Activated T-helper 2 cell treated with anti-CD3 and anti-CD28 coated beads, Interferon-gamma antibody, Interleukin-2, Interleukin-4, amounts not matched to agents 10 μg/mL and 5 μg/mL and 100 μg/mL, durations not matched to agents 14 hours and 24 hours and 36 hours (primary cell): ENCODE measurements at regions not wholly inside any gene's neighbourhood (a gene's known extent, or its start where the extent isn't known, plus 50 kb on each side); places are given as distances from the start of the nearest gene placed in this dataset.

ENCODE experiments used
- DNase-seq: peaks from one replicate; pipeline ENCODE4 v3.0.0; 2021; ENCODE audit warnings: low spot score
- H3K27ac Mint-ChIP-seq: one replicate; pipeline ENCODE4 v1.8.0; 2021; ENCODE audit warnings: mixed read lengths
- H3K27me3 Mint-ChIP-seq: one replicate; pipeline ENCODE4 v1.8.0; 2021; ENCODE audit warnings: low read depth, mixed read lengths
- H3K36me3 Mint-ChIP-seq: one replicate; pipeline ENCODE4 v1.8.0; 2021; ENCODE audit warnings: low read depth, mixed read lengths
- H3K4me1 Mint-ChIP-seq: one replicate; pipeline ENCODE4 v1.8.0; 2021; ENCODE audit warnings: low read depth, mixed read lengths
- H3K4me3 Mint-ChIP-seq: one replicate; pipeline ENCODE4 v1.8.0; 2021; ENCODE audit warnings: low read depth, mild to moderate bottlenecking, moderate library complexity, mixed read lengths
- H3K9me3 Mint-ChIP-seq: one replicate; pipeline ENCODE4 v1.8.0; 2021; ENCODE audit warnings: mixed read lengths
- intact Hi-C: fragments of 100-400 bp; cut with micrococcal nuclease; formaldehyde crosslinking; loops from one replicate; pipeline ENCODE4 v1.15.1; 2023

DNA sequence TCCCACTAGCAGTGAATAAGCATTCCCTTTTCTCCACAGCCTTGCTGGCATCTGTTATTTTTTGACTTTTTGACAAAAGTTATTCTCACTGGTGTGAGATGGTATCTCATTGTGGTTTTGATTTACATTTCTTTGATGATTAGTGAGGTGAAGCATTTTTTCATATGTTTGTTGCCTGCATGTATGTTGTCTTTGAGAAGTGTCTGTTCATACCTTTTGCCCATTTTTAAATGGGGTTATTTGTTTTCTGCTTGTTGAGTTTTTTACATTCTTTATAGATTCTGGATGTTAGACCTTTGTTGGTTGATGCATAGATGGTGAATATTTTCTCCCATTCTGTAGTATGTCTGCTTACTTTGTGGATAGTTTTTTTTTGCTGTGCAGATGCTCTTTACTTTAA, 171.7 kb downstream of the SREK1 start:
- DNase-seq: no peak
- H3K4me3 Mint-ChIP-seq: no peak overlapping the region
- intact Hi-C loops: no loop called here
- H3K4me1 Mint-ChIP-seq: no peaks in the 10 kb centered on the region
- H3K36me3 Mint-ChIP-seq: no peaks in the 10 kb centered on the region
- peaks cover 7% of the 10 kb centered on the region for H3K9me3 Mint-ChIP-seq
- no peak overlapping the region for H3K27ac Mint-ChIP-seq
- peaks cover 15% of the 10 kb centered on the region for H3K27me3 Mint-ChIP-seq

DNA sequence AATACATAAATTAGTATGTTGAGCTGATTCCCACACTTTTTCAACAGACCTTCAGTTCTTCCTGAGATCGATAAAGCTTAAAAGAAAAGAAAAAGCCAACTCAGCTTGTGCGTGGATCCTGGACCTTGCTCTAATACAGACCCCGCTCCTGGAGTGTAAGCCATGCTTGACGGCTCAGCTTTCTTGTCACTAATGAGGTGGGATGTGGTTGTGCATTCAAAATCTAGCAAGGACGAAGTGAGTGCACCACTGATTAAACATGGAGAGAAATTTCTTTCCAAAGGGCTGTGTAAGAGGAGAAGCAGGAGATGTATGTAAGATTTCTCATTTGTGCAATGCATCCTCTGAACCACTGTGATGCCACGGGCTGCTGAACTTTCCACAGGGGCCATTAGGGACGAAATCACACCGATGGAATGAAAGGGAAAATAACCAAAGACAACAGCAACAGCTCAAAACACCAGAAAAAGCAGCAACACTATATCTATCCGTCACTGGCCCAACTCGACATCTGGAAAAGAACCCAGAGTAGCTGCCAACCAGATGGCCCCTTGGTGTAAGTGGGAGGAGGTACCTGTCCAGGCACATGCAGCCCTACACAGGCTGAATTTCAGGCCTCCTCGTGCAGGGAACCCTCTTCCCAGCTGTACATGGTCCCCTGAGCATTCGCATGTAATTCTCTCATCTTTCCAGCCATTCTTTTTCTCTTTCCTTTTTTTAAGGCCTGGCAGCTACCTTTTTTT, 178.9 kb downstream of the SREK1 start:
- no peaks in the 10 kb centered on the region for H3K4me1 Mint-ChIP-seq
- H3K9me3 Mint-ChIP-seq: no peaks in the 10 kb centered on the region
- H3K36me3 Mint-ChIP-seq: no peaks in the 10 kb centered on the region
- intact Hi-C loops: no loop called here
- H3K27ac Mint-ChIP-seq: no peak overlapping the region
- H3K4me3 Mint-ChIP-seq: no peak overlapping the region
- peaks cover 2% of the 10 kb centered on the region for H3K27me3 Mint-ChIP-seq
- no peak for DNase-seq

DNA sequence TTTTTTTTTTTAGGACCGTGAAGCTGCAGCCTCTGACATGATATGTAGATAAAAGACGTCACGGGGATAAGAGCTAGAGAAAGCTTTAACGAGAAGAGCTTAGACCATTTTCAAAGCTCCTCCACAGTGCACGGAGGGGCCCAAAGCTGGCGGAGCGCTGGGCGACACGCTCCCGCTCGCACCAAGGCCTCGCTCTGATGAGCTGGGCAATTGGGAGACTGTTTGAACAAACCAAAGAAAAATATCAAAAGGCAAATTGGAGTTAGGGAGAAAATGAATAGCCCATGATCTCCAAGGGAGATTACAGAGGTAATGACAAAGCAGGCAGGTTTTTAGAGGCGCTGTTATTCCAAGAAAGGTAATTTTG, 179.4 kb downstream of the SREK1 start:
- Mint-ChIP-seq H3K27ac (no peak overlapping the region), H3K36me3 (no peaks in the 10 kb centered on the region), H3K27me3 (peaks cover 2% of the 10 kb centered on the region), H3K9me3 (no peaks in the 10 kb centered on the region), H3K4me3 (no peak overlapping the region), H3K4me1 (no peaks in the 10 kb centered on the region)
- no peak for DNase-seq
- intact Hi-C loops: no loop called here

DNA sequence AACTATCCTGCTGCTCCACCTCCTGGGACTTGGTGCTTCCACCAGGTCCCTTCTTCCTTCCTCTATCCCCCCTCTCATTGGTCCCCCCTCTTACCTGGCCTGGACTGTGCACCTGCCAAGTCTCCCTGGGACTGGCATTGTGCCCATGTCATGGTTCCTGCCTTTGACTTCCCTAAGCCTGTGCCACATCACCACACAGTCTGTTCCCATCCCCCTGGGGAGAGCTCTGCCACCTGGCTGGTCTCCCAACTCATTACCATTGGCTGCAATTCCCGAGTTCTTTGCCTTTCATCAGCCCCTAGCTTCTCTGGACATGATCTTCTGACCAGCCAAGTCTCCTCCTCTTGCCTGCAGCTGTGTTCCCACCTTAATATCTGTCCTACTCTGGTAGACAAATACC, 180.3 kb downstream of the SREK1 start:
- H3K27me3 Mint-ChIP-seq: no peaks in the 10 kb centered on the region
- DNase-seq: no peak
- intact Hi-C loops: no loop called here
- no peaks in the 10 kb centered on the region for H3K4me1 Mint-ChIP-seq
- H3K9me3 Mint-ChIP-seq: no peaks in the 10 kb centered on the region
- no peak overlapping the region for H3K4me3 Mint-ChIP-seq
- no peak overlapping the region for H3K27ac Mint-ChIP-seq
- no peaks in the 10 kb centered on the region for H3K36me3 Mint-ChIP-seq

DNA sequence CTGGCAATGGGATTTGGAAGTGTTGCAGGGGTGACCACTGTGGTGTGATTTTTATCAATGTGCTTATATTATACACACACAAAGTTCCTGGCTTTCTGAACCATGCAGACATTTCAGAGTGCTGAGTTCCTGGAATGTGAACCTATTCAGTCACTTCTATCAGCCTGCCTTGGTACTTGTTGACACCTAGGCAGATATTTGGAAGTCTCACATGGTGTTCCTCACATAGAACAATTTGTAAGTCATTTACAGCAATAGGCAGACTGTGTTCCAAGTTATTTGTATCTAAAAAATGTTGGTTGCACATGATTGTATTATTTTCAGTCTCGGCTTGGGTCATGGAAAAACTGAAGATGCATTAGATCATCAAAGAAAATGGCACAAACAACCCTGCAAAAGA, 182.2 kb downstream of the SREK1 start:
- intact Hi-C loops: no loop called here

DNA sequence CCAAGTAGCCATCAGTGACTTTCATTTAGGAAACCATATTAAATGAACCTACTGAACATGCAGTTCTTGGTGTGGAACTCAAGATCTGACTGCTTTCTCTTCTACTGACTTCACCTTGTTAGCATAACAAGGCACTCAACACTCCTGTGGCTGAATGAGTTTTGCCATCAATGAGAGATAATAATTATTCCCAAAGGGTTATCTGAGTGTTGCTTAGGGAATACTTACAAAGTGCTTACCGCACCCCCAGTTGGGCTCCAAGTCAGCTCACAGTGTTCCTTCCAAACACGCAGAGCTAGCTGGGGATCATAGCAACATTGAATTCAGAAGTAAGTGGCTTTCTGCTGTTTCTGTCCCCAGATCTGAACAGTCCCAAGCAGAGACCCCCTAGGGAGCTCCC, 182.9 kb downstream of the SREK1 start:
- Mint-ChIP-seq H3K27ac (no peak overlapping the region), H3K4me3 (no peak overlapping the region), H3K27me3 (no peaks in the 10 kb centered on the region), H3K36me3 (no peaks in the 10 kb centered on the region), H3K9me3 (no peaks in the 10 kb centered on the region), H3K4me1 (no peaks in the 10 kb centered on the region)
- intact Hi-C loops: no loop called here
- no peak for DNase-seq

More for the DNA sequence above, 182.2 kb downstream of the SREK1 start:
- Mint-ChIP-seq H3K4me1 (no peaks in the 10 kb centered on the region), H3K36me3 (no peaks in the 10 kb centered on the region), H3K27ac (no peak overlapping the region), H3K9me3 (no peaks in the 10 kb centered on the region), H3K27me3 (no peaks in the 10 kb centered on the region), H3K4me3 (no peak overlapping the region)
- DNase-seq: no peak

DNA sequence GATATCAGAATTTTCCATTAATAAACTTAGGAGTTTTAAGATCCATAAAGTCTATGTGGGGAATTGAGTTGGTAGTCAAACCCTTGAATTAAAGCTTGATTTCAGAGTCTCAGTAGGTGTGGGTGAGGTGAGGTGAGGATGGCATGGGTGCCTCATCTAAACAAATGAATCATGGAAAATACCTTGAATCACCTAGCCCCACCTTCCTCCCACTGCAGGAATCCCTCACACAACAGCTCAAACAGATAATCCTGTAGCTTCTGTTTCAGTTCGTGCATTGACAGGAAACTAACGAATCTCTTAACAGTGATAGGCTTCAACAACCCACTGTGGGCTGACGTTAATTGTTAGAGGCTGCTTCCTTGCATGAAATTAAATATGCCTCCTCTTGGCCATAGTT, 185.0 kb downstream of the SREK1 start:
- Mint-ChIP-seq H3K4me1 (no peaks in the 10 kb centered on the region), H3K36me3 (no peaks in the 10 kb centered on the region), H3K9me3 (no peaks in the 10 kb centered on the region), H3K27ac (no peak overlapping the region), H3K4me3 (no peak overlapping the region), H3K27me3 (peaks cover 2% of the 10 kb centered on the region)
- no peak for DNase-seq
- intact Hi-C loops: no loop called here

DNA sequence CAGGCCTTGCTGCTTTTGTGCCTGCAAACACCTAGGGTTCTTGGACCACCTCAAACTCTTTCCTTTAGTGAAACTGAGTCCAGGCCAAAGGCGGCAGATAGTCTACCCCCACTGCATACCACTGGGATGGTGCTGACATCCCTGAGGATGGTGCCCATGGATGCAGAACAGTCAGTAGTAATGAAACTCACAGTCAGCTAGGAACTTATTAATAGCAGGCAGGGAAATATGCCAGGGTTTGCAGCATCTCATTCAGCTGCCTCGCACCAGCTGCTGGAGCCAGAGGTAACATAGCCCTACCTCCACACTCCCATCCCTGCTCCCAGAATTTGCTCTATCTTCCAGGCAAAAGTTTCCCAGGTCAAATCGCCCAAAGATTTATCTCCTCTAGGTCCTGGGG, 189.1 kb downstream of the SREK1 start:
- no peak for DNase-seq
- H3K27ac Mint-ChIP-seq: no peak overlapping the region
- no peaks in the 10 kb centered on the region for H3K9me3 Mint-ChIP-seq
- H3K4me3 Mint-ChIP-seq: no peak overlapping the region
- intact Hi-C loops: no loop called here
- no peaks in the 10 kb centered on the region for H3K4me1 Mint-ChIP-seq
- H3K36me3 Mint-ChIP-seq: no peaks in the 10 kb centered on the region
- peaks cover 9% of the 10 kb centered on the region for H3K27me3 Mint-ChIP-seq

DNA sequence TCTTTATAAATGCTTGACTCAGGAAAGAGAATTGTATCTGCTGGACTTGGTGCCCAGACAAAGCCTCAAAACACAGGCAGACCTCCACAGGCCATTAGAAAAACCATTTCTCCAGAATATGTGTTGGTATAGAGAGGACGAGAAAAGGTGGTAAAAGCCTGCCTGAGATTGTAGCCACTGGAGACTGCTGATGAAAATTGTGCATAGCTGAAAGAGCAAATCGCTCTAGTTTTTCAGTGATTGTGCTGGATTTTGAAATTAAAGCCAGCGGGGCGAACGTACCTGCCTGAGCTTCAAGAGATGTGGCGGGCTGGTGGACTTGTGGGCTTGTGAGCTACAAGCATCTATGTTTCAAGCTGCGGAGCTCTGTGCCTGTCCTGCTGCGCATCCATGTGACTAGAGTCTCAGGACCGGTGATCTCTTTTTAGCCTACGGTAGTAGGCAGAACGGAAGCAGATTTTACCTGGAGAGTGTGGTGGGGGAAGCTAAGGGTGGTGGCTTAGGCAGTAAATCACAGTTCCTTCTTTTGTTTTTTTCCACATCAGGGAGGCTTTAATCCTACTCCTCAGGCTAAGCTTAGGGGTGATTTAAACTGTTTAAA, 193.6 kb downstream of the SREK1 start:
- Mint-ChIP-seq H3K4me1 (no peaks in the 10 kb centered on the region), H3K27me3 (peaks cover 8% of the 10 kb centered on the region), H3K4me3 (no peak overlapping the region), H3K9me3 (no peaks in the 10 kb centered on the region), H3K27ac (no peak overlapping the region), H3K36me3 (no peaks in the 10 kb centered on the region)
- intact Hi-C loops: no loop called here
- no peak for DNase-seq

DNA sequence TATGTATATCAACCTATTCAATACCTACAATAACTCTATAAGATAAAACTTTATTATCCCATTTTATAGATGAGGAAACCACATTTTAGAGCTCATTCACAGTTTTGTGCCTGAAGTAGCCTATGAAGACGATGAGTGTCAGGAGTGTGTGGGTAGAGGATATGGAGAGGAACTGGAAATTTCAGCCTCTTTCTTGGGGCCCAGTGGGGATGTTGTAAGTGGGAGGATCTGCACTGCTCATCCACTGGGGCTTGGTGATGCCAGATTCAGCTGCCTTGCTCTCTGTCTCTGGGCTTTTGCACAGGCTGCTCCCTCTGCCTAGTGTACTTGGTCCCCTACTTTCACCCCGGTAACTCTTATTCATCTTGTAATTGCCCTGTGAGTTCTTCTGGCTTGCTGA, 194.7 kb downstream of the SREK1 start:
- H3K27me3 Mint-ChIP-seq: peaks cover 8% of the 10 kb centered on the region
- no peak overlapping the region for H3K27ac Mint-ChIP-seq
- DNase-seq: no peak
- H3K4me1 Mint-ChIP-seq: no peaks in the 10 kb centered on the region
- H3K9me3 Mint-ChIP-seq: no peaks in the 10 kb centered on the region
- intact Hi-C loops: no loop called here
- H3K4me3 Mint-ChIP-seq: no peak overlapping the region
- H3K36me3 Mint-ChIP-seq: no peaks in the 10 kb centered on the region

DNA sequence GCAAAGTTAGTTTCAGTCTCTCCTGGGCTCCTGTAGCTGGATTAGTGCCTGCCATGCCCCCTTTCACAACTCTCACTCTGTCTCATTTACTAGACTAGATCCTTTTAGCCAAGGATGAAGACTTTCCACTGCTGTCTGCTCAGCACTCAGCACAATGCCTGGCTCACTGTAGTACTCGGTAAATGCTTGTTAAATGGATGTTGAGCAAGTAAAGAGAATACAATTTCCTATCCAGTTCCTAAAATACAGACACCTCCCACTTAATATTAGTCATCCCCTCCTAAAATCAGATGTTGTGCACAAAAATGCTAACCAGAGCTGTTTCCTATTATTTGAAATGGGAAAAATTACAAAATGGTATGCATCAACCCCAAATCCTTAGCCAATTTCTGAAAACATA, 195.8 kb downstream of the SREK1 start:
- Mint-ChIP-seq H3K4me1 (no peaks in the 10 kb centered on the region), H3K36me3 (no peaks in the 10 kb centered on the region), H3K27me3 (peaks cover 9% of the 10 kb centered on the region), H3K9me3 (no peaks in the 10 kb centered on the region), H3K27ac (no peak overlapping the region), H3K4me3 (no peak overlapping the region)
- intact Hi-C loops: no loop called here
- DNase-seq: no peak

DNA sequence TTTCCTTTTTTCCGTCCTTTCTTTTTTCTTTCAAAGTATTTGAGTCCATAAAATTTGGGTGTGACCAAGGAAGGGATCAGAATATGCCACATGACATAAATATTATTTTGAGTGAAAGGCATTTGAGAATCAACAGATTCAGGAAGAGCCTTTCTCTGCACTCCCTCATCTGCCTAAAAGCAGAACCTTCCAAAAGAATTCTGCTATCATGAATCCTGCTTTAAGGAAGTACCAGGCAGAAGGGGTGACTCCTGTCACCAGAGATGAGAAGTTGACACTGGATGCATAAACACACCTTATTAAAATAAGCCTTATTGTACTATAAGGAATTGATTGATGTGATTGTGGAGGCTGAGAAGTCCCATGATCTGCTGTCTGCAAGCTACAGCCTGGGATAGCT, 196.7 kb downstream of the SREK1 start:
- Mint-ChIP-seq H3K27ac (no peak overlapping the region), H3K4me1 (no peaks in the 10 kb centered on the region), H3K4me3 (no peak overlapping the region), H3K27me3 (peaks cover 7% of the 10 kb centered on the region), H3K9me3 (no peaks in the 10 kb centered on the region), H3K36me3 (no peaks in the 10 kb centered on the region)
- DNase-seq: no peak
- intact Hi-C loops: no loop called here

DNA sequence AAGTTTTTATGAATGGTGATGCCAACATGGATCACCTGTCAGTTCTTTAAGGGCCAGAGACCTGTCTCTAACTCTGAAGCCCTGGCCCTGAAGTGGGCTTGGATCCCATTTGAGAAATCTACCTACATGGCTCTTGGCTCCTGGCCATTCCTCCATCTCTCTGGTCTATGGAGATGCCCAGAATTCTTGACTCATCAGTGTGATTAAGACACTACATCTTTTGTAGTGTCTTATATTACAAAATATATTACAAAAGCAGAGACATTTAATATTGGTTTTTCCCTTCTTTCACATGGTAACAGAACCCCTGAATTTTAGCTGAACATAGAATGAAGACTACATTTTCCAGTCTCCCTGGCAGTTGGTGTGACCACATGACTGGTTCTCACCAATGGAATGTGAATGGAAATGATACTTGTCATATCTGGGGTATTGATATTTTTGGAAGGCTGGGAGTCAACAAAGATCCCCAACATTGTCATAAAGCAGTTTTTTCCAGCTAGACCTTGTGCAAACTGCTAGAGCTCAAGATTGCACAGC, 198.3 kb downstream of the SREK1 start:
- H3K4me1 Mint-ChIP-seq: no peaks in the 10 kb centered on the region
- intact Hi-C loops: no loop called here
- H3K4me3 Mint-ChIP-seq: no peak overlapping the region
- no peak overlapping the region for H3K27ac Mint-ChIP-seq
- H3K27me3 Mint-ChIP-seq: peaks cover 2% of the 10 kb centered on the region
- no peaks in the 10 kb centered on the region for H3K36me3 Mint-ChIP-seq
- DNase-seq: no peak
- no peaks in the 10 kb centered on the region for H3K9me3 Mint-ChIP-seq
